ENCODE measurements at regions not wholly inside any gene's neighbourhood (a gene's known extent, or its start where the extent isn't known, plus 50 kb on each side); places are given as distances from the start of the nearest gene placed in this dataset.
A peak's percentile ranks its signal among the peaks of the same experiment; 100 is the strongest.
"Not testable (repeated sequence)": the region's sequence is repeated elsewhere in the genome, so short reads cannot be mapped to it uniquely, and the experiment has no call there.

- Histone ChIP-seq H4K8ac (ENCODE audit: low read depth, low read length) (no peak overlapping the region), H3K27ac (ENCODE audit: low read depth, low read length) (no peak overlapping the region), H3K79me1 (ENCODE audit: low read length) (no peaks in the 10 kb centered on the region), H2BK5ac (ENCODE audit: low read length) (no peak overlapping the region), H3K9ac (ENCODE audit: low read length) (no peak overlapping the region), H3K23ac (ENCODE audit: low read length) (no peak overlapping the region), H3K4me1 (ENCODE audit: control insufficient read depth, low read depth, low read length) (peaks cover 1% of the 10 kb centered on the region), H2BK15ac (replicated peaks; ENCODE audit: low read depth) (no peak overlapping the region), H3K4me3 (ENCODE audit: low read length) (no peak overlapping the region), H3K4ac (ENCODE audit: low read depth, low read length) (no peak overlapping the region), H2AK5ac (ENCODE audit: low read length) (no peak overlapping the region), H3K79me2 (ENCODE audit: control insufficient read depth, insufficient read depth, low read length) (no peaks in the 10 kb centered on the region), H4K5ac (ENCODE audit: low read length) (no peak overlapping the region), H3K18ac (ENCODE audit: low read length) (no peak overlapping the region), H3K56ac (ENCODE audit: low read length) (no peak overlapping the region), H2BK120ac (ENCODE audit: low read depth, low read length) (no peak overlapping the region), H3K4me2 (ENCODE audit: low read length) (no peak overlapping the region), H3K36me3 (ENCODE audit: control insufficient read depth, insufficient read depth, low read length) (no peaks in the 10 kb centered on the region), H3K27me3 (ENCODE audit: insufficient read depth, low read length, poor library complexity) (no peaks in the 10 kb centered on the region)
- DNase-seq: no peak
- WGBS (ENCODE audit: extremely low coverage, insufficient coverage, low lambda C conversion rate): no CpG with 5 or more reads among the region's 5 CpGs
These were observed 123.0 kb upstream of the TACR3 start for GRCh38 chr4:103842637-103843239.

DNA sequence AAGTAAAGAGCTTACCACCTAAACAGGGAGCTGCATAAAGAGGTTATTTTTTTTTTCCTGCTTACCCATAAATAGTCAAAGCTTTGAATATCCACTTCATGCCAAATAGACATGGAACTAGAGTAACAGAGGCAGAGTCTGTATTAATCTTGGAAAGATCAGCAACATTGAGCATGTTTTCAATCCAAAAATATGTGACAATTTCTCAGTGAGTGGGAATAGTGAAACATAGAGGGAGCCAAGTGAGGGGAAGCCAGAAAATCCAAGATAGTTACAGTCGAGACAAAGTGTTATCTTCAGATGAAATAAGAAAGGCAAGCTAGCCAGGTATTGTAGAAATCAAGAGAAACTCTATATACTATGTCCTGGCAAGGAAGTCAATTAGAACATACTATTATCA is 122.3 kb upstream of the TACR3 start:
- Histone ChIP-seq H3K23ac (ENCODE audit: low read length) (no peak overlapping the region), H3K4me1 (ENCODE audit: control insufficient read depth, low read depth, low read length) (peaks cover 1% of the 10 kb centered on the region), H2BK5ac (ENCODE audit: low read length) (no peak overlapping the region)

GRCh38 chr4:103810308-103810707 is 90.5 kb upstream of the TACR3 start:
- not testable (repeated sequence) for H3K27ac ChIP-seq (ENCODE audit: low read depth, low read length); H3K9ac ChIP-seq (ENCODE audit: low read length); H3K4ac ChIP-seq (ENCODE audit: low read depth, low read length); H2AK5ac ChIP-seq (ENCODE audit: low read length); H3K4me1 ChIP-seq (ENCODE audit: control insufficient read depth, low read depth, low read length); H3K79me1 ChIP-seq (ENCODE audit: low read length); H2BK5ac ChIP-seq (ENCODE audit: low read length); H3K23ac ChIP-seq (ENCODE audit: low read length); H3K18ac ChIP-seq (ENCODE audit: low read length); H3K36me3 ChIP-seq (ENCODE audit: control insufficient read depth, insufficient read depth, low read length); H4K5ac ChIP-seq (ENCODE audit: low read length); H3K27me3 ChIP-seq (ENCODE audit: insufficient read depth, low read length, poor library complexity); DNase-seq; H2BK15ac ChIP-seq (replicated peaks; ENCODE audit: low read depth); H3K4me3 ChIP-seq (ENCODE audit: low read length); H4K8ac ChIP-seq (ENCODE audit: low read depth, low read length); H3K56ac ChIP-seq (ENCODE audit: low read length); H3K79me2 ChIP-seq (ENCODE audit: control insufficient read depth, insufficient read depth, low read length); H2BK120ac ChIP-seq (ENCODE audit: low read depth, low read length); H3K4me2 ChIP-seq (ENCODE audit: low read length)
- WGBS (ENCODE audit: extremely low coverage, insufficient coverage, low lambda C conversion rate): no CpG with 5 or more reads among the region's 5 CpGs

More for the DNA sequence above, 122.3 kb upstream of the TACR3 start:
- no peak overlapping the region for H3K9ac ChIP-seq (ENCODE audit: low read length)
- DNase-seq: no peak
- H4K5ac ChIP-seq (ENCODE audit: low read length): no peak overlapping the region
- no peaks in the 10 kb centered on the region for H3K36me3 ChIP-seq (ENCODE audit: control insufficient read depth, insufficient read depth, low read length)
- no peaks in the 10 kb centered on the region for H3K27me3 ChIP-seq (ENCODE audit: insufficient read depth, low read length, poor library complexity)
- H3K4ac ChIP-seq (ENCODE audit: low read depth, low read length): no peak overlapping the region
- no peak overlapping the region for H3K27ac ChIP-seq (ENCODE audit: low read depth, low read length)
- H3K4me3 ChIP-seq (ENCODE audit: low read length): no peak overlapping the region
- no peaks in the 10 kb centered on the region for H3K79me2 ChIP-seq (ENCODE audit: control insufficient read depth, insufficient read depth, low read length)
- no peaks in the 10 kb centered on the region for H3K79me1 ChIP-seq (ENCODE audit: low read length)
- no peak overlapping the region for H3K18ac ChIP-seq (ENCODE audit: low read length)
- H3K56ac ChIP-seq (ENCODE audit: low read length): no peak overlapping the region
- H4K8ac ChIP-seq (ENCODE audit: low read depth, low read length): no peak overlapping the region
- no CpG with 5 or more reads among the region's 1 CpG for WGBS (ENCODE audit: extremely low coverage, insufficient coverage, low lambda C conversion rate)
- H2AK5ac ChIP-seq (ENCODE audit: low read length): no peak overlapping the region
- H2BK15ac ChIP-seq (replicated peaks; ENCODE audit: low read depth): no peak overlapping the region
- H2BK120ac ChIP-seq (ENCODE audit: low read depth, low read length): no peak overlapping the region
- no peak overlapping the region for H3K4me2 ChIP-seq (ENCODE audit: low read length)

- Histone ChIP-seq H2BK5ac (ENCODE audit: low read length) (no peak overlapping the region), H3K27me3 (ENCODE audit: insufficient read depth, low read length, poor library complexity) (no peaks in the 10 kb centered on the region)
These were observed 83.0 kb upstream of the TACR3 start for GRCh38 chr4:103802766-103803165.

GRCh38 chr4:103787057-103787456 is 67.3 kb upstream of the TACR3 start:
- H3K4ac ChIP-seq (ENCODE audit: low read depth, low read length): no peak overlapping the region
- no peak overlapping the region for H2AK5ac ChIP-seq (ENCODE audit: low read length)
- no peak overlapping the region for H3K23ac ChIP-seq (ENCODE audit: low read length)
- H3K4me3 ChIP-seq (ENCODE audit: low read length): no peak overlapping the region
- no CpG with 5 or more reads among the region's 4 CpGs for WGBS (ENCODE audit: extremely low coverage, insufficient coverage, low lambda C conversion rate)
- no peak overlapping the region for H3K9ac ChIP-seq (ENCODE audit: low read length)
- H2BK15ac ChIP-seq (replicated peaks; ENCODE audit: low read depth): no peak overlapping the region
- no peaks in the 10 kb centered on the region for H3K36me3 ChIP-seq (ENCODE audit: control insufficient read depth, insufficient read depth, low read length)
- no peak overlapping the region for H4K8ac ChIP-seq (ENCODE audit: low read depth, low read length)
- no peak overlapping the region for H4K5ac ChIP-seq (ENCODE audit: low read length)
- no peak overlapping the region for H3K18ac ChIP-seq (ENCODE audit: low read length)
- H2BK5ac ChIP-seq (ENCODE audit: low read length): no peak overlapping the region
- H3K4me1 ChIP-seq (ENCODE audit: control insufficient read depth, low read depth, low read length): no peaks in the 10 kb centered on the region
- DNase-seq: no peak
- no peak overlapping the region for H2BK120ac ChIP-seq (ENCODE audit: low read depth, low read length)
- H3K79me1 ChIP-seq (ENCODE audit: low read length): no peaks in the 10 kb centered on the region
- no peaks in the 10 kb centered on the region for H3K79me2 ChIP-seq (ENCODE audit: control insufficient read depth, insufficient read depth, low read length)
- H3K27ac ChIP-seq (ENCODE audit: low read depth, low read length): no peak overlapping the region
- no peak overlapping the region for H3K56ac ChIP-seq (ENCODE audit: low read length)
- no peaks in the 10 kb centered on the region for H3K27me3 ChIP-seq (ENCODE audit: insufficient read depth, low read length, poor library complexity)
- H3K4me2 ChIP-seq (ENCODE audit: low read length): no peak overlapping the region

More at GRCh38 chr4:103802766-103803165, 83.0 kb upstream of the TACR3 start:
- DNase-seq: peak; percentile 16
- Histone ChIP-seq H3K18ac (ENCODE audit: low read length) (no peak overlapping the region), H2BK120ac (ENCODE audit: low read depth, low read length) (no peak overlapping the region), H3K4me3 (ENCODE audit: low read length) (no peak overlapping the region), H4K8ac (ENCODE audit: low read depth, low read length) (no peak overlapping the region), H2AK5ac (ENCODE audit: low read length) (no peak overlapping the region), H3K4me1 (ENCODE audit: control insufficient read depth, low read depth, low read length) (no peaks in the 10 kb centered on the region), H3K27ac (ENCODE audit: low read depth, low read length) (no peak overlapping the region), H4K5ac (ENCODE audit: low read length) (no peak overlapping the region), H3K23ac (ENCODE audit: low read length) (no peak overlapping the region), H3K4ac (ENCODE audit: low read depth, low read length) (no peak overlapping the region), H2BK15ac (replicated peaks; ENCODE audit: low read depth) (no peak overlapping the region), H3K36me3 (ENCODE audit: control insufficient read depth, insufficient read depth, low read length) (no peaks in the 10 kb centered on the region), H3K56ac (ENCODE audit: low read length) (no peak overlapping the region), H3K4me2 (ENCODE audit: low read length) (no peak overlapping the region), H3K79me2 (ENCODE audit: control insufficient read depth, insufficient read depth, low read length) (no peaks in the 10 kb centered on the region), H3K9ac (ENCODE audit: low read length) (no peak overlapping the region), H3K79me1 (ENCODE audit: low read length) (no peaks in the 10 kb centered on the region)
- WGBS (ENCODE audit: extremely low coverage, insufficient coverage, low lambda C conversion rate): no CpG with 5 or more reads among the region's 1 CpG

- no peak overlapping the region for H3K27ac ChIP-seq (ENCODE audit: low read depth, low read length)
- no peak overlapping the region for H2BK5ac ChIP-seq (ENCODE audit: low read length)
- no peak overlapping the region for H3K4me3 ChIP-seq (ENCODE audit: low read length)
- H4K5ac ChIP-seq (ENCODE audit: low read length): no peak overlapping the region
- no peaks in the 10 kb centered on the region for H3K4me1 ChIP-seq (ENCODE audit: control insufficient read depth, low read depth, low read length)
- H3K36me3 ChIP-seq (ENCODE audit: control insufficient read depth, insufficient read depth, low read length): no peaks in the 10 kb centered on the region
- H2BK120ac ChIP-seq (ENCODE audit: low read depth, low read length): no peak overlapping the region
- H3K23ac ChIP-seq (ENCODE audit: low read length): no peak overlapping the region
- no peak overlapping the region for H2BK15ac ChIP-seq (replicated peaks; ENCODE audit: low read depth)
- no peak overlapping the region for H3K4ac ChIP-seq (ENCODE audit: low read depth, low read length)
- no peaks in the 10 kb centered on the region for H3K79me1 ChIP-seq (ENCODE audit: low read length)
- no peak overlapping the region for H3K18ac ChIP-seq (ENCODE audit: low read length)
- H3K79me2 ChIP-seq (ENCODE audit: control insufficient read depth, insufficient read depth, low read length): no peaks in the 10 kb centered on the region
- H3K9ac ChIP-seq (ENCODE audit: low read length): no peak overlapping the region
- H2AK5ac ChIP-seq (ENCODE audit: low read length): no peak overlapping the region
- H3K4me2 ChIP-seq (ENCODE audit: low read length): no peak overlapping the region
- DNase-seq: no peak
- H3K56ac ChIP-seq (ENCODE audit: low read length): no peak overlapping the region
- whole genome bisulfite sequencing (ENCODE audit: extremely low coverage, insufficient coverage, low lambda C conversion rate): no CpG with 5 or more reads among the region's 1 CpG
- H4K8ac ChIP-seq (ENCODE audit: low read depth, low read length): no peak overlapping the region
- H3K27me3 ChIP-seq (ENCODE audit: insufficient read depth, low read length, poor library complexity): no peaks in the 10 kb centered on the region
These were observed 66.8 kb upstream of the TACR3 start for GRCh38 chr4:103786593-103786992.
